ENCODE measurements at regions not wholly inside any gene's neighbourhood (a gene's known extent, or its start where the extent isn't known, plus 50 kb on each side); places are given as distances from the start of the nearest gene placed in this dataset.

GRCh38 chr18:40013001-40013609, 1941.9 kb upstream of the PIK3C3 start:
- DNase-seq = no peak

- no peak for DNase-seq
Observed at GRCh38 chr18:40011201-40011600, 1943.8 kb upstream of the PIK3C3 start.

- DNase-seq = no peak
Observed at GRCh38 chr18:40006634-40007033, 1948.4 kb upstream of the PIK3C3 start.

- no peak for DNase-seq
Observed at GRCh38 chr18:40004246-40004645, 1950.8 kb upstream of the PIK3C3 start.

GRCh38 chr18:39998317-39998716, 1956.7 kb upstream of the PIK3C3 start:
- DNase-seq = no peak

- no peak for DNase-seq
Observed at GRCh38 chr18:39994498-39994897, 1960.5 kb upstream of the PIK3C3 start.

- DNase-seq = no peak
Observed at GRCh38 chr18:39991696-39992265, 1963.3 kb upstream of the PIK3C3 start.

- DNase-seq = no peak
Observed at GRCh38 chr18:39990540-39990939, 1964.5 kb upstream of the PIK3C3 start.

GRCh38 chr18:39976771-39977170, 1978.3 kb upstream of the PIK3C3 start:
- no peak for DNase-seq

- no peak for DNase-seq
Observed at GRCh38 chr18:39972521-39972920, 1982.5 kb upstream of the PIK3C3 start.

- DNase-seq = no peak
Observed at GRCh38 chr18:39969803-39970494, 1985.1 kb upstream of the PIK3C3 start.

GRCh38 chr18:39966275-39966674, 1988.8 kb upstream of the PIK3C3 start:
- no peak for DNase-seq

- no peak for DNase-seq
Observed at GRCh38 chr18:39962546-39962945, 1992.5 kb upstream of the PIK3C3 start.

GRCh38 chr18:39960550-39960949, 1994.5 kb upstream of the PIK3C3 start:
- no peak for DNase-seq

GRCh38 chr18:39959839-39960238, 1995.2 kb upstream of the PIK3C3 start:
- DNase-seq = no peak

GRCh38 chr18:39958876-39959275, 1996.2 kb upstream of the PIK3C3 start:
- no peak for DNase-seq

- DNase-seq = no peak
Observed at GRCh38 chr18:39952816-39953215, 2002.2 kb upstream of the PIK3C3 start.

- DNase-seq = no peak
Observed at GRCh38 chr18:39951142-39951720, 2003.8 kb upstream of the PIK3C3 start.

- DNase-seq = no peak
Observed at GRCh38 chr18:39946623-39947061, 2008.4 kb upstream of the PIK3C3 start.

- DNase-seq = no peak
Observed at GRCh38 chr18:39945076-39945475, 2010.0 kb upstream of the PIK3C3 start.

GRCh38 chr18:39942702-39943101, 2012.3 kb upstream of the PIK3C3 start:
- no peak for DNase-seq

GRCh38 chr18:39938676-39939608, 2016.1 kb upstream of the PIK3C3 start:
- DNase-seq = no peak

- DNase-seq = no peak
Observed at GRCh38 chr18:39935598-39935997, 2019.4 kb upstream of the PIK3C3 start.

Data from NCI-H187 (cell line).